NAMALWA (cell line): ENCODE measurements at regions not wholly inside any gene's neighbourhood (a gene's known extent, or its start where the extent isn't known, plus 50 kb on each side); places are given as distances from the start of the nearest gene placed in this dataset.
"Not testable (repeated sequence)": the region's sequence is repeated elsewhere in the genome, so short reads cannot be mapped to it uniquely, and the experiment has no call there.

Experiments used
- DNase-seq: peaks from one replicate; pipeline ENCODE4 v3.0.0-alpha.2; 2015; ENCODE audit warnings: low spot score

- DNase-seq: no peak
Measured at GRCh38 chr3:159870723-159871122, 117.9 kb upstream of the IL12A start.

DNA sequence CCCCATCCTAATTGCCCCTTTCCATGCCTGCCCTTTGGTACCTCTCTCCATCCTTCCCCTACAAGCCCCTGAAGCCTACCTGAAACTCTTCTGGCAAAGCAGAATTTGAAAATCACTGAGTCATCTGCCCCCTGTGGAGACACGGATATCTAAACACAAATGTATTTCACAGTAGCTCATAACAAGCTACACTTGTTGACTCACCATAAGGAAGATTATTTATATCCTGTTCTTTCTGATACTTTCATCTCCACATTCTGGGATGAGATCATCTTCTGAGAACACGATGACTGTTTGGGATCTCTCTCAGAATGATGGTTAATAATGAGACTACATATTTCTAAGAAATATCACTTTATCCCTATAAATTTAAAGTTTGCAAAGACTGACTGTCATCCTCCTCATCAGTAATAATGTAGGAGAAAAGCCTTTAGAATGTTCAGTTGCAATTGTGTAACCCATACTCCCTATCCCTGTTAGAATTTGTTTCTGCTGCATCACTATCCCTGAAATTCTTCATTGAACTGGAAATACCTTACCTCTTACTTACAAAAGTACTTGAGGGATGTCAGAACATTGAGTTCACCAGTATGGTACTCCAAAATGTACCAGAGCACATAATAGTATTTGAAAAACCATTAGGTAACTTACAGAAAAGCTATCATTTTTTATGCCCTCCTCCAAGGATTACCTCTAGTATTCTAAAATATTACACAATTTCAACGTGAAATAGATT lies 116.1 kb upstream of the IL12A start:
- no peak for DNase-seq

- no peak for DNase-seq
Measured at GRCh38 chr3:159875116-159875515, 113.5 kb upstream of the IL12A start.

DNA sequence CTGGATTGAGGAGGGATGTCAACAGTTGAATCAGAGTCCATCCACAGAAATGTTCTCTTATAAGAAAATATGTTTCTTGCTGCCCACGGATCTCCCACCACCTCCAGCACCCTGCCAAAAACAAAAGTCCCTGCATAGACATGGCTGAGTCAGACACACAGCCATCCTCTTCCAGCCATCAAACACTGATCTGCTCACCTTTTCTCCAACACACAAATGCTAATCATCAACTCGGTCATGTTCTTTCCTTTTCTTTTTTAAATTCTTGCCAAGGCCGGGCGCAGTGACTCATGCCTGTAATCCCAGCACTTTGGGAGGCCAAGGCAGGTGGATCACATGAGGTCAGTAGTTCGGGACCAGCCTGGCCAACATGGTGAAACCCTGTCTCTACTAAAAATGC lies 110.7 kb upstream of the IL12A start:
- DNase-seq: no peak

DNA sequence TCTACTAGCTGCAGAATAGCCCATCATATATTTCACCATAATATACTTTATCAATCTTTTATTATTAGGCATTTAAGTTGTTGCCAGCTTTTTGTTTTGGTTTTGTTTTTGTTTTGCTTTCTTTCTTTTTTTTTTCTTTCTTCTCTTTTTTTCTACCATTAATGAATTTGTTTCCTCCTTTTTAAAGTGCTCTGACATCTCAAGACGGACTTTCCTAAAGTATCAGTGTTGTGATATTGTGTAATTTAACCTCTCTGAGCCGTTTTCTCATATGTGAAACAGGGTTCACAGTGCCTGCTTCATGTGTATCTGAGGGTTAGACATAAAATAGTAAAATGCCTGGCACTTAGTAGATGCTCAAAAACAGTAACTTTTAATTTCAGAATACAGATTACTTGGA lies 109.5 kb upstream of the IL12A start:
- DNase-seq: no peak

- no peak for DNase-seq
Measured at GRCh38 chr3:159879598-159879997, 109.0 kb upstream of the IL12A start.

- no peak for DNase-seq
Measured at GRCh38 chr3:159881208-159881607, 107.4 kb upstream of the IL12A start.

- DNase-seq: no peak
Measured at GRCh38 chr3:159881828-159882309, 106.8 kb upstream of the IL12A start.

DNA sequence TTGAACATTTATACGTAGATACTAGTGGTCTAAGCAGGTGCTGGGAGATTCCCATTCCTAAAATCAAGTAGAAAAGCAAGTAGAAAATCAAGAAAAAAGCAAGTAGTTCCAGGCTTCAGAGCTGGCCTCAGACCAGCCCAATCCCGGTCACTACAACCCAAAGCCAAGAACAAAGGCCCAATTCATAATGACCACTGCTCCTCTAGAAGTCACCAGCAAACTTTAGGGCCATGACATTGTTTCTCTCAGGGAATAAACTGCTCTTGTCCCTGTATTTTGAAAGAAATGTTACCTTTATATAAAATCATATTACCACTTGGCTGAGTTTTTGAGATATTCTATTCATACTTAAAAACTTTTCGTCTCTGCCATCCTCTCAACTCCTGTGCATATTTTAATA lies 106.3 kb upstream of the IL12A start:
- no peak for DNase-seq

DNA sequence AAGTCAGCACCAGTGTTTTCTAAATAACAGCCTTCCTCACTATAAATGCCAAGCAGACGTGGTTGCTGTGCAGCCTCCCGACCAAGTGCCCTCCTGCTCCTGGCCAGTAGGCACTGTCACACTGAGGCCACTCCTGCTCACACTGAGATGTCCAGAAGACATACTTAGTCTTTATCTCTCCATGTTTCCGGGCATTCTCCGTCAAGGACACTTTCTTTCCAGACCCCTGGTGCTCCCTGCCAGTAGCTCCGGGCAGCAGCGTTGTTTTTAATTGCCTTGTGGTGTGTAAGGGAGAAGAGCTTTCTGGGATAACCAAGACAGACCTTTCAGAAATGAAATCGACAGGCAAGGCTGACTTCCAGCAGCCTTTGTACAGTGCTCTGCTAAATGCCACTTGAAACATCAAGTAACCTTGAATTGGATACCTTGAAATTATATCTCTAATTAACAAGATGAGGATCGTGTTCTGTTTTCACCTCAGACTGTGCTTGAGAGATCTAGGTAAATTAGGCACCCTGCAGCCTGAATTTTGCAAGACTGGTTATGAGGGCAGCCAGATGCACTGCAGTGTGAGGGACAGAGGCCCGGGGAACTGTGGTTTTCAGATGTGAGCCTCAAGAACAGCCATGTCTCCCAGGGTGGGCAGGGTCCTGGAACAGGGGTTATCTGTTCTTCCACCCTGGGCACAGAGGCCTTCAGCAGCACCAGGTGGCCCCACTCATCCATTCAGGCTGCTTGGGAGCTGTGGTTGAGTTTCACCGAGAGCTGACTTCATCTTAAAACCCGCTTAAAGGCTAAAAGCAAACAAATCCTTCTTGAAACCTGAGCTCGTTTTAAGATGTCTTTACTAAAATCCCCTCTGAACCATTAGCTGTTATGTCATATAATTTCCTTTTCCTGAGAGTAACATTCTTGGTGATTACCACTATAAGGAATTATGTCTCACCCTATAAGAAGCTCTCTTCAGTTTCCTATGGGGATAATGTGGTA lies 105.5 kb upstream of the IL12A start:
- no peak for DNase-seq

DNA sequence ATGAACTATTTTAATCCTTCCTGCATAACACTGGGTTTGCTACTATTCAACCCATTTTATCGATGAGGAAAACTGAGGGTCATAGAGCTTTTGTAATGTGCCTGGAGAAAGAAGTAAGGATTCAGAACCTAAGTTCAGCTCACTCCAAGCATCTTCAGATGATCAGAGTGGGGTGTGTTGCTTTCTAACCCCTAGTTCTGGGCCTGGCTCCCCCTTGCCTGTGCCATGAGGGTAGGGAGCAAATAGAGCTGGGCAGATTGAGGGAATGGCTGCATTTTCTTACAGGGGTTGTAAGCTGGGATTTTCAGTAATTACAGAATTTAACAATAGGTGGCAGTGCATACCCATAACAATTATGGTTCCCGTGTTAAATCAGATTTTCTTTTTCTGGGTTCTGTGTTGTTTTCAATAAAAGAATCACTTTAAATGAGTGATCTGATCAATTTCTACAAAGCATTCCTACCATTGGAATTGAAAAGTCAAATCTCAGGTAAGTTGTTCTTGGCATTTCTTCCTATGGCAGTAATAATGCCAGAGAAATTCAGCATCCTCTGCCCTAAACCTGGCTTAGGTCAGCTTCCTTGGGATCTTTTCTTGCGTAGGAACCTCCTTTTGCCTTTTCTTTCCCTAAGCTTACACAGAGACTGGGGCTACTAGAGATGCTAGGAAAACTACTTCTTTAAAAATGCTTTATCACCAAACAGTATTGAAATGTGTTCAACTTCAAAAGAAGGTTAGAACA lies 103.8 kb upstream of the IL12A start:
- DNase-seq: peak; percentile 61

GRCh38 chr3:159886050-159886449 lies 102.6 kb upstream of the IL12A start:
- DNase-seq: no peak

GRCh38 chr3:159886530-159886929 lies 102.1 kb upstream of the IL12A start:
- not testable (repeated sequence) for DNase-seq

DNA sequence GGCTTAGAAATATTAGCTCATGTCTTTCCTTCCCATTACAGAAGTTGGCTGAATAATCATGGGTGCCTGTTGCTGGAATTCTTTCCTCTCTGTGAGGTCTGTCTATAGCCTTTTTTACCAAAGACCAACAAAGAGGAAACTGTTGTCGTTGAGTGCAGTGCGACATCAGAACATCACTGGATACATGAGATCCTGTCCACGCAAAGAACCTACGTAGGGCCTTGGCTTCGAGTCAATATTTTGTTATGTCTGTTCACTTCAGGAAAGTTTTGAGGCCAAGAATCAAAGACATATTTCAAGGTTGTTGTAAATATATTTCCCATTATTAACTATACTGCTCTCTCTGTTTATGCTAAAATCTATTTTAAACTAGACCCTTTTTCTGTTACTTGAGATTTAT lies 101.5 kb upstream of the IL12A start:
- no peak for DNase-seq

GRCh38 chr3:159887911-159888310 lies 100.7 kb upstream of the IL12A start:
- no peak for DNase-seq

DNA sequence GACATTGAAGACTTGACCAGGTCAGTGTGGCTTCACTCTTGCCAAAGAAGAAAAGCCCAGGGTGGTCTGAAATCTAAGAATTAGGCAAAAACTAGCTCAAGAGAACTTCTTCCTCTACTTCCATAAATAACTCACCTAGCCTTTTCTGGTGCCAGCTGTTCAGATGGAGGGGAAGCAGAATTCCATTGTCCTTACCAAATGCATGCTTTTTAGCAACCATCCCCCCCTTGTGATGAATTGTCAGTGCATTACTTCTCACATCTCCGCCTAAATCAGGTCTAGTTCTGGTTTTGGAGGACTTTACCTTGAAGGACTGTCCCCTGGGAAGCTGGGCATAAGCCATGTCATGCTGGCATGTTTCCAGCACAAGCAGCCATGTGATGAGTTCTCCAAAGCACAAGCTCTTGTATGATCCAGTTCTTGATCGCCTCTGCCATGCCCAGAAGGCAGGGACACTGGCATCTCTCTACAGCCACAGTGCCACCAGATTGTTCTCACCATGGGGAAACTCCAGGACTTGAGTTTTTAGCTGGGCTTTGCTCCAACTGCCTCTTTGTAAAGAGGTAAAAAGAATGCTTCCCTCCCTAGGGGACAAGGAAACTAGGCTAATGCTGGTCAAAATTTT lies 96.4 kb upstream of the IL12A start:
- no peak for DNase-seq

- no peak for DNase-seq
Measured at GRCh38 chr3:159892801-159893200, 95.8 kb upstream of the IL12A start.

DNA sequence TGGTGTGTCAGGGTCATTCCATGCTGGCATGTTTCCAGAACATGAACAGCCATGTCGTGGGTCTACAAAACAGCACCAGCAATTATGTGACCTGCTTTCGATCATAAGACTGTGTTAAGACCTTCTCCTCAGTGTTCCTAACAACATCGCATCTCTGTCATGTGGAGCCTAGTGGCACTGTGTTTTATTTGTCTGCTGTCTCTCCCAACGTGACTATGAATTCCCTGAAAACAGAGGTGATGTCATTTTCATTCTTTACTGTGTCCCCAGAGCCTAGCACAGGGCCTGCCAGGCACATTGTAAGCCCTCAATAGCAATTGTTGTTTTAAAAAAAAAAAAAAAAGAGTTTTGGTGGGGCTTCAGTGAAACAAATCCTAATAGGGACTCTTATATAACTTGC lies 94.2 kb upstream of the IL12A start:
- no peak for DNase-seq

- no peak for DNase-seq
Measured at GRCh38 chr3:159895430-159895829, 93.2 kb upstream of the IL12A start.

- DNase-seq: no peak
Measured at GRCh38 chr3:159896543-159896942, 92.1 kb upstream of the IL12A start.

GRCh38 chr3:159897331-159898075 lies 91.1 kb upstream of the IL12A start:
- DNase-seq: no peak
